Neural progenitor cell (in vitro differentiated cells): ENCODE measurements at regions not wholly inside any gene's neighbourhood (a gene's known extent, or its start where the extent isn't known, plus 50 kb on each side); places are given as distances from the start of the nearest gene placed in this dataset.

Source experiments
- DNase-seq: peaks from one replicate; pipeline ENCODE4 v3.0.0-alpha.2; 2016; ENCODE audit warnings: low spot score
- H2AFZ ChIP-seq: fragments of 200-600 bp; sonication (generic); replicated peaks from 2 replicates; pipeline ENCODE4 v1.6.1; 2016; ENCODE audit warnings: antibody characterized with exemption
- H3F3A ChIP-seq: fragments of 200-600 bp; sonication (generic); 2 replicates; pipeline ENCODE4 v1.6.1; 2016; ENCODE audit warnings: antibody characterized with exemption, low read depth
- H3K27ac ChIP-seq: fragments of 200-600 bp; sonication (generic); 2 replicates; pipeline ENCODE4 v1.5.1; 2016; ENCODE audit warnings: mild to moderate bottlenecking
- H3K27me3 ChIP-seq: fragments of 200-600 bp; sonication (generic); 2 replicates; pipeline ENCODE4 v1.6.1; 2016; ENCODE audit warnings: mild to moderate bottlenecking, moderate library complexity
- H3K36me3 ChIP-seq: fragments of 200-600 bp; sonication (generic); 2 replicates; pipeline ENCODE4 v1.5.1; 2016
- H3K4me1 ChIP-seq: fragments of 200-600 bp; sonication (generic); 2 replicates; pipeline ENCODE4 v1.6.1; 2016; ENCODE audit warnings: mixed run types
- H3K4me2 ChIP-seq: fragments of 200-600 bp; sonication (generic); 2 replicates; pipeline ENCODE4 v1.6.1; 2016
- H3K4me3 ChIP-seq: fragments of 200-600 bp; sonication (generic); 2 replicates; pipeline ENCODE4 v1.5.1; 2016
- H3K79me2 ChIP-seq: fragments of 200-600 bp; sonication (generic); 2 replicates; pipeline ENCODE4 v1.6.1; 2016; ENCODE audit warnings: low read depth
- H3K9ac ChIP-seq: fragments of 200-600 bp; sonication (generic); 2 replicates; pipeline ENCODE4 v1.6.1; 2016
- H3K9me3 ChIP-seq: fragments of 200-600 bp; sonication (generic); 2 replicates; pipeline ENCODE4 v1.5.1; 2016; ENCODE audit warnings: low read depth
- H4K20me1 ChIP-seq: fragments of 200-600 bp; sonication (generic); 2 replicates; pipeline ENCODE4 v1.6.1; 2016; ENCODE audit warnings: low read depth
- H3K27ac Mint-ChIP-seq: 3 replicates; pipeline ENCODE4 v1.8.0; 2021; ENCODE audit warnings: mixed read lengths
- H3K27me3 Mint-ChIP-seq: 2 replicates; pipeline ENCODE4 v1.8.0; 2022; ENCODE audit warnings: low read depth, mild to moderate bottlenecking, inconsistent platforms, moderate library complexity, mixed read lengths; ENCODE audit not compliant: insufficient read depth
- H3K36me3 Mint-ChIP-seq: 3 replicates; pipeline ENCODE4 v1.8.0; 2021; ENCODE audit warnings: mixed read lengths
- H3K4me1 Mint-ChIP-seq: 3 replicates; pipeline ENCODE4 v1.8.0; 2021; ENCODE audit warnings: mixed read lengths
- H3K4me3 Mint-ChIP-seq: 3 replicates; pipeline ENCODE4 v1.8.0; 2021; ENCODE audit warnings: mild to moderate bottlenecking, moderate library complexity, mixed read lengths
- H3K9me3 Mint-ChIP-seq: 3 replicates; pipeline ENCODE4 v1.8.0; 2020; ENCODE audit warnings: mixed read lengths
- CTCF ChIP-seq: fragments of 200-600 bp; sonication (generic); IDR thresholded peaks from 2 replicates; pipeline ENCODE4 v1.5.1; 2017; ENCODE audit warnings: antibody characterized with exemption, mild to moderate bottlenecking
- EZH2 ChIP-seq: fragments of 200-600 bp; sonication (generic); IDR thresholded peaks from 2 replicates; pipeline ENCODE4 v1.6.1; 2017; ENCODE audit warnings: antibody characterized with exemption, mild to moderate bottlenecking, moderate library complexity
- EZH2phosphoT487 ChIP-seq: fragments of 200-600 bp; sonication (generic); IDR thresholded peaks from 2 replicates; pipeline ENCODE4 v1.6.1; 2017; ENCODE audit warnings: antibody characterized with exemption

- H3K9ac ChIP-seq = no peak overlapping the region
- no peak overlapping the region for H3K4me3 ChIP-seq
- Mint-ChIP-seq H3K9me3 (peaks cover 7% of the 10 kb centered on the region), H3K27me3 (peaks cover 2% of the 10 kb centered on the region), H3K4me1 (no peaks in the 10 kb centered on the region), H3K4me3 (no peak overlapping the region), H3K27ac (no peak overlapping the region), H3K36me3 (no peaks in the 10 kb centered on the region)
- H2AFZ ChIP-seq = no peak overlapping the region
- H3K27me3 ChIP-seq = no peaks in the 10 kb centered on the region
- H3K27ac ChIP-seq = no peak overlapping the region
- no peak for DNase-seq
- H3F3A ChIP-seq = no peaks in the 10 kb centered on the region
- H3K4me2 ChIP-seq = no peak overlapping the region
- TF ChIP-seq EZH2 = no peak
- no peak for TF ChIP-seq EZH2phosphoT487
- no peak for TF ChIP-seq CTCF
- no peaks in the 10 kb centered on the region for H3K4me1 ChIP-seq
- H3K79me2 ChIP-seq = no peaks in the 10 kb centered on the region
- H3K36me3 ChIP-seq = no peaks in the 10 kb centered on the region
- no peaks in the 10 kb centered on the region for H4K20me1 ChIP-seq
- H3K9me3 ChIP-seq = no peaks in the 10 kb centered on the region
Observed at GRCh38 chr5:96538808-96539250, 105.8 kb upstream of the PCSK1 start.

- no peak overlapping the region for H3K4me3 Mint-ChIP-seq
- Histone ChIP-seq H3F3A (no peaks in the 10 kb centered on the region), H3K4me2 (no peak overlapping the region), H3K27ac (no peak overlapping the region), H3K4me3 (no peak overlapping the region), H3K79me2 (no peaks in the 10 kb centered on the region), H4K20me1 (no peaks in the 10 kb centered on the region), H3K9me3 (no peaks in the 10 kb centered on the region), H3K4me1 (peaks cover 5% of the 10 kb centered on the region), H3K27me3 (no peaks in the 10 kb centered on the region), H3K9ac (no peak overlapping the region), H3K36me3 (no peaks in the 10 kb centered on the region), H2AFZ (no peak overlapping the region)
- no peak for DNase-seq
- H3K36me3 Mint-ChIP-seq = no peaks in the 10 kb centered on the region
- TF ChIP-seq EZH2 (no peak), EZH2phosphoT487 (no peak), CTCF (no peak)
- no peaks in the 10 kb centered on the region for H3K27me3 Mint-ChIP-seq
- H3K9me3 Mint-ChIP-seq = peaks cover 14% of the 10 kb centered on the region
- H3K27ac Mint-ChIP-seq = no peak overlapping the region
- no peaks in the 10 kb centered on the region for H3K4me1 Mint-ChIP-seq
Observed at GRCh38 chr5:96546120-96546519, 113.1 kb upstream of the PCSK1 start.

- no peak overlapping the region for H3K27ac Mint-ChIP-seq
- no peaks in the 10 kb centered on the region for H3K36me3 Mint-ChIP-seq
- no peaks in the 10 kb centered on the region for H3K9me3 ChIP-seq
- no peaks in the 10 kb centered on the region for H3K27me3 Mint-ChIP-seq
- H3K4me1 ChIP-seq = peaks cover 5% of the 10 kb centered on the region
- DNase-seq = no peak
- H3K4me3 ChIP-seq = no peak overlapping the region
- H3K4me2 ChIP-seq = no peak overlapping the region
- H3K4me1 Mint-ChIP-seq = no peaks in the 10 kb centered on the region
- H3K36me3 ChIP-seq = no peaks in the 10 kb centered on the region
- H4K20me1 ChIP-seq = no peaks in the 10 kb centered on the region
- no peak overlapping the region for H3K4me3 Mint-ChIP-seq
- H3F3A ChIP-seq = no peaks in the 10 kb centered on the region
- TF ChIP-seq EZH2 (no peak), CTCF (no peak), EZH2phosphoT487 (no peak)
- H3K9ac ChIP-seq = no peak overlapping the region
- no peak overlapping the region for H3K27ac ChIP-seq
- peaks cover 16% of the 10 kb centered on the region for H3K9me3 Mint-ChIP-seq
- no peaks in the 10 kb centered on the region for H3K27me3 ChIP-seq
- H3K79me2 ChIP-seq = no peaks in the 10 kb centered on the region
- H2AFZ ChIP-seq = no peak overlapping the region
Observed at GRCh38 chr5:96547486-96547885, 114.4 kb upstream of the PCSK1 start.
